ENCODE measurements at regions not wholly inside any gene's neighbourhood (a gene's known extent, or its start where the extent isn't known, plus 50 kb on each side); places are given as distances from the start of the nearest gene placed in this dataset.

DNA sequence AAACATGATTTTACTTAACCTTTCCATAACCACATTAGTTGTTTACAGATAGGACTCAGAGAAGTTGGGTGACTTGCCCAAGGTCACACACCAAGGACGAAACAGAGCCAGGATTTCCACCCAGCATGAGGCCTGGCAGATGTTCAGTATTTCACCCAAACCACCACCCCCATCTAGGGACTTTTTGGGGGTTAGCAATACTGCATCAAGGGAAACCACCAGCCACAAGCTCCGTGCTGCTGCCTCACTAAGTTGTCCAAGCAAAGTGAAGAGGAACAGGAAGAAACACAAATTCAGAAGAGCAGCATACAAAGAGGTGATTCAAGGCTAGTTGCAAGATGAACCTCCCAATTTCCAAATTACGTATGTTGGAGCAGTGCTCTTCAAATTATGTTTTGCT is 219.6 kb upstream of the RORB start:
- no peaks in the 10 kb centered on the region for H3K36me3 Mint-ChIP-seq (ENCODE audit: low read depth, unreplicated experiment)
- no peak overlapping the region for H3K4me3 Mint-ChIP-seq (ENCODE audit: unreplicated experiment)
- no peaks in the 10 kb centered on the region for H3K9me3 Mint-ChIP-seq (ENCODE audit: unreplicated experiment)
- no peaks in the 10 kb centered on the region for H3K4me1 Mint-ChIP-seq (ENCODE audit: unreplicated experiment)
- no peak overlapping the region for H3K27ac Mint-ChIP-seq (ENCODE audit: unreplicated experiment)
- no peak for DNase-seq (ENCODE audit: low spot score)
- TF ChIP-seq, protein P1, sequence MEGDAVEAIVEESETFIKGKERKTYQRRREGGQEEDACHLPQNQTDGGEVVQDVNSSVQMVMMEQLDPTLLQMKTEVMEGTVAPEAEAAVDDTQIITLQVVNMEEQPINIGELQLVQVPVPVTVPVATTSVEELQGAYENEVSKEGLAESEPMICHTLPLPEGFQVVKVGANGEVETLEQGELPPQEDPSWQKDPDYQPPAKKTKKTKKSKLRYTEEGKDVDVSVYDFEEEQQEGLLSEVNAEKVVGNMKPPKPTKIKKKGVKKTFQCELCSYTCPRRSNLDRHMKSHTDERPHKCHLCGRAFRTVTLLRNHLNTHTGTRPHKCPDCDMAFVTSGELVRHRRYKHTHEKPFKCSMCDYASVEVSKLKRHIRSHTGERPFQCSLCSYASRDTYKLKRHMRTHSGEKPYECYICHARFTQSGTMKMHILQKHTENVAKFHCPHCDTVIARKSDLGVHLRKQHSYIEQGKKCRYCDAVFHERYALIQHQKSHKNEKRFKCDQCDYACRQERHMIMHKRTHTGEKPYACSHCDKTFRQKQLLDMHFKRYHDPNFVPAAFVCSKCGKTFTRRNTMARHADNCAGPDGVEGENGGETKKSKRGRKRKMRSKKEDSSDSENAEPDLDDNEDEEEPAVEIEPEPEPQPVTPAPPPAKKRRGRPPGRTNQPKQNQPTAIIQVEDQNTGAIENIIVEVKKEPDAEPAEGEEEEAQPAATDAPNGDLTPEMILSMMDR (IDR thresholded peaks at IDR 0.05; ENCODE audit: unreplicated experiment), result no peak
- H3K27me3 Mint-ChIP-seq (ENCODE audit: unreplicated experiment), result peaks cover 2% of the 10 kb centered on the region

DNA sequence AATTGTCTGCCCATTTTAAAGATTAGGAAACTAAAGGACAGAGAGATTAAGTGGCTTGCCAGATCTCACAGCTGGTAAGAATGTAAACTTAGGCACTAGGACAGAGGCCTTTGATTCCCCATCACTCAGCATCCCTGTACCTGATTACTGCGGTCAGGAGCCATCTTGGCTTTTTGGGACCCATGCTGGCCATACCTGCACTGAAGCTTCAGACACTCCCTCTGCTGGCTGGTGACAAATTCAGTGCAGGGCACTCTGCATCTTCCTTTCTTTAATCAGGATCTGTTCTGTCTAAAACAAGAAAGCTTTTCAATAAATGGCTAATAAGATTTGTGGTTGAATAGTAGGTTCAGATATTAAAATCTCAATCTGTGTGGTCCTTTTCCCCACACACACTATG is 215.5 kb upstream of the RORB start:
- Mint-ChIP-seq H3K27ac (ENCODE audit: unreplicated experiment) (no peak overlapping the region), H3K27me3 (ENCODE audit: unreplicated experiment) (peaks cover 2% of the 10 kb centered on the region), H3K4me1 (ENCODE audit: unreplicated experiment) (no peaks in the 10 kb centered on the region), H3K9me3 (ENCODE audit: unreplicated experiment) (no peaks in the 10 kb centered on the region), H3K36me3 (ENCODE audit: low read depth, unreplicated experiment) (no peaks in the 10 kb centered on the region), H3K4me3 (ENCODE audit: unreplicated experiment) (no peak overlapping the region)
- peak; percentile 17 for DNase-seq (ENCODE audit: low spot score)
- TF ChIP-seq, protein P1 (IDR thresholded peaks at IDR 0.05; ENCODE audit: unreplicated experiment), result peak; percentile 35

DNA sequence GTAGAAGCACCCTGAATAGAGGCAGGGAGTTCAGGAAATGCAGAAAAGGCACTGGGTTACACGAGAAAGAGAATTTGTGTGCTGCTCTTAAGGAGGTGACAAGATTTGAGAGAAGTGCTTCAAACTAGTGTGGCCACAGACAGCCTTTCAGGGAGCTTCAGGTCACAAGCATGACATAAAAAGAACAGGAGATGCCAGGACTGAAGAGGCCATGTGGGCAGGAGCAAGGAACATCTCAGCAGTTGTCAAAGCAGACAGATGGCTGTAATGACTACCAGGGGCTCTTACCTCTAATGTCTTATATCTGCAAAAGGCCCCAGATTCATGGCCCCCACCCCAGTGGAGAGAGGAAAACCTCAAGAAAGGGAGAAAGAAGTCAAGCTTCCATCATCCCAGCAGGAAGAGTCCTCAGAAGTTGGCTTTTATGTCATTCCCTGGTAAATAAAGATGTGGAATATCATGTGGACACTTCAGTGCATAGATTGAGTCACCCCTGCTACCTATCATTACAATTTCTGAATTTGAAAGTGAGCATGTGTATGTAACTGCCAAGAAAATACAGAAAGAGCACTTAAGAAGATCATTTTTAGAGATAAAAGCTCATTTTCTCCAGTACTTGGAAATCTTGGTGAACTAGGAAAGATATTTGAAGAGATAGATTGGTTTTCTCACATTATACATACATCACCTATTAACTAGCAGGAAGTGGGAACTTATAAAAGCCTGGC is 214.4 kb upstream of the RORB start:
- TF ChIP-seq, protein P1 (IDR thresholded peaks at IDR 0.05; ENCODE audit: unreplicated experiment), result no peak
- Mint-ChIP-seq H3K4me3 (ENCODE audit: unreplicated experiment) (no peak overlapping the region), H3K36me3 (ENCODE audit: low read depth, unreplicated experiment) (no peaks in the 10 kb centered on the region), H3K27me3 (ENCODE audit: unreplicated experiment) (no peaks in the 10 kb centered on the region), H3K4me1 (ENCODE audit: unreplicated experiment) (no peaks in the 10 kb centered on the region), H3K9me3 (ENCODE audit: unreplicated experiment) (no peaks in the 10 kb centered on the region), H3K27ac (ENCODE audit: unreplicated experiment) (no peak overlapping the region)
- no peak for DNase-seq (ENCODE audit: low spot score)

DNA sequence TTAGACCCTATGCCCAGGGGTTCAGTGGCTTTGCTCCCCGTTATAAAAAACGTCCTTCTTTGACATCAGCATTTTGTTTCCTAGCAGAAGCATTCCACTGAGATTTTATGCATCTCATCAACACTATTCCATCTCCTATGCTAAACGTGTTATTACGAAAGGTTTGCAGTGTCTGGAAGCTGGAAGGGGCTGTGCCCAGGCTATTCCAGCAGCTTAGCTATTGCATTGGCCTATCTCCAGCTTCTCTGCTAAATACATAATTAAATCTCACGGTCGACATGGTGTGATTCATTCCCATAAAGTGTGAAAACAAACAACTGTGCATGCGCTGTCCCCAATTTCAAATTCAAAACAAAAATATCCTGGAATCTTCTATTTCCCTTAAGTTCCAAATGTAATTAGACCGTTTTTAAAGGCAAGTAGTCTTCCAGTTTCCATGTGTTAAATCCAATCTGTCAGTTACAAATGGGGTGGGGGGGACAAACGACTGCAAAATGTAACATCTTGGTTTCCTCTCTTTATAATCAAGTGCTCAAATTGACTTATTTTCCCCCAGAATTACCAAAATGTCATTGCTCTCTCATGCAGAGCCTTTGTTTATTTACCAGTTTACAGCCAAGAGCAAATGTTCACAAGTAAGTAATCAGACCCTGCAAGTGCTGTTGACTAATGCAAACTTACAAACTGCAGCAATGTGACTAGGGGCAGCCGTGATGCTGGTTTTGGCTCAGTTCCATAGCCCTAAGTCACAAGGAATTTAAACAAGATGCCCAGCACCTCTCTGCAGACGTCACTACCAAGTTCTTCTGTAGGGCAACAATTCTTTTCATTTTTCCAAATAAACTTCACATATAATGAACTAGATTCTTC is 212.3 kb upstream of the RORB start:
- no peaks in the 10 kb centered on the region for H3K36me3 Mint-ChIP-seq (ENCODE audit: low read depth, unreplicated experiment)
- DNase-seq (ENCODE audit: low spot score), result no peak
- H3K4me1 Mint-ChIP-seq (ENCODE audit: unreplicated experiment), result no peaks in the 10 kb centered on the region
- TF ChIP-seq, protein P1 (IDR thresholded peaks at IDR 0.05; ENCODE audit: unreplicated experiment), result no peak
- H3K27me3 Mint-ChIP-seq (ENCODE audit: unreplicated experiment), result no peaks in the 10 kb centered on the region
- no peak overlapping the region for H3K4me3 Mint-ChIP-seq (ENCODE audit: unreplicated experiment)
- H3K9me3 Mint-ChIP-seq (ENCODE audit: unreplicated experiment), result no peaks in the 10 kb centered on the region
- no peak overlapping the region for H3K27ac Mint-ChIP-seq (ENCODE audit: unreplicated experiment)

DNA sequence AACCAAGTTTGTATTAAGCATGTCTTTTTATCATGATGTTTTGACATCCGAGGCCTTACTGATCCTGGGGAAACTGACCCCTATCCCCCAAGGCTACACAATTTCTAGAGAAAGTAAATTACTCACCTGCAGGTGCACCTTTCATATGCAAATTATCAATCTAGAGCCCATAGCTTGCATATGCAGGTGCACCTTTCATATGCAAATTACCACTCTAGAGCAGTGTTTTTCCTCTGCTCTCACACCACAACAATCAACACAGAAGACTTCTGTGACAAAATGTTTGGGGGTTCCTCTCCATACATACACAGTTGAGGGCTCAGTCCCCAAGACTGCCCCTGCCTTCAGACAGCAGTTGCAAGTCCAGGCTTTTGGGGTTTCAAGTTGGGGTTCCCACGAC is 203.7 kb upstream of the RORB start:
- TF ChIP-seq, protein P1 (IDR thresholded peaks at IDR 0.05; ENCODE audit: unreplicated experiment), result no peak

More for the DNA sequence above, 203.7 kb upstream of the RORB start:
- H3K9me3 Mint-ChIP-seq (ENCODE audit: unreplicated experiment), result no peaks in the 10 kb centered on the region
- no peak overlapping the region for H3K4me3 Mint-ChIP-seq (ENCODE audit: unreplicated experiment)
- H3K36me3 Mint-ChIP-seq (ENCODE audit: low read depth, unreplicated experiment), result no peaks in the 10 kb centered on the region
- H3K4me1 Mint-ChIP-seq (ENCODE audit: unreplicated experiment), result peaks cover 2% of the 10 kb centered on the region
- H3K27ac Mint-ChIP-seq (ENCODE audit: unreplicated experiment), result no peak overlapping the region
- no peaks in the 10 kb centered on the region for H3K27me3 Mint-ChIP-seq (ENCODE audit: unreplicated experiment)
- DNase-seq (ENCODE audit: low spot score), result no peak
